Panc1 (cell line): ENCODE measurements at regions not wholly inside any gene's neighbourhood (a gene's known extent, or its start where the extent isn't known, plus 50 kb on each side); places are given as distances from the start of the nearest gene placed in this dataset.

Experiments
- ATAC-seq: fragments of 200-7000 bp; cut with Tn5 transposase; 2 replicates; pipeline ENCODE4 v1.9.1; 2020; ENCODE audit warnings: mild to moderate bottlenecking, moderate library complexity
- BruUV-seq: library from RNA; stranded (reverse); fragments of 400-500 nt; replicated peaks from 2 replicates; lab custom pipeline; 2021; lab: Mats Ljungman, UMichigan
- CTCF ChIA-PET: fragments of 300-600 bp; sonication (Branson Sonifier 250); formaldehyde crosslinking; loops from one replicate; lab custom pipeline; 2022; ENCODE audit warnings: antibody characterized with exemption; lab: Charles Lee
- POLR2A ChIA-PET: fragments of 300-600 bp; sonication (Branson Sonifier 250); formaldehyde crosslinking; loops from one replicate; lab custom pipeline; 2022; ENCODE audit warnings: antibody characterized with exemption; lab: Charles Lee
- DNase-seq: peaks from one replicate; pipeline ENCODE4 v3.0.0-alpha.2; 2010; ENCODE audit warnings: low read depth, low spot score
- H3K27ac ChIP-seq: 2 replicates; pipeline ENCODE4 v1.5.1; 2011; ENCODE audit warnings: mild to moderate bottlenecking, low read length, inconsistent platforms
- H3K27me3 ChIP-seq: fragments of 200-500 bp; sonication (Bioruptor generic); 2 replicates; pipeline ENCODE4 v1.6.0; 2014; ENCODE audit warnings: low read length, inconsistent platforms; ENCODE audit not compliant: control insufficient read depth, insufficient read depth
- H3K36me3 ChIP-seq: fragments of 200-500 bp; sonication (Bioruptor generic); 2 replicates; pipeline ENCODE4 v1.5.1; 2014; ENCODE audit warnings: inconsistent platforms, mild to moderate bottlenecking, low read length, moderate library complexity; ENCODE audit not compliant: control insufficient read depth, insufficient read depth
- H3K4me1 ChIP-seq: 2 replicates; pipeline ENCODE4 v1.5.1; 2011; ENCODE audit warnings: inconsistent platforms, mild to moderate bottlenecking, low read length, moderate library complexity; ENCODE audit not compliant: control insufficient read depth, insufficient read depth
- H3K4me3 ChIP-seq, 2 experiments: 2 replicates each; pipeline ENCODE4 v1.5.1; 2011 to 2012; ENCODE audit warnings: low read depth in 2 of 2, low read length in 2 of 2, mild to moderate bottlenecking in 2 of 2, inconsistent platforms in 1 of 2, moderate library complexity in 1 of 2
- H3K9me3 ChIP-seq: fragments of 200-500 bp; sonication (Bioruptor generic); 2 replicates; pipeline ENCODE4 v1.5.1; 2014; ENCODE audit warnings: low read depth, mild to moderate bottlenecking, inconsistent platforms, low read length, moderate library complexity; ENCODE audit not compliant: control insufficient read depth, insufficient read depth
- POLR2AphosphoS5 ChIP-seq: IDR thresholded peaks from 2 replicates; pipeline ENCODE4 v1.6.1; 2012; ENCODE audit warnings: mild to moderate bottlenecking, low read depth, low read length, moderate library complexity
- REST ChIP-seq, 2 experiments: IDR thresholded peaks; 2 replicates each; pipeline ENCODE4 v1.6.1; 2011 to 2012; ENCODE audit warnings: low read depth in 2 of 2, control low read depth in 1 of 2, low read length in 1 of 2, mild to moderate bottlenecking in 1 of 2, moderate library complexity in 1 of 2; ENCODE audit not compliant: insufficient read depth in 1 of 2
- SIN3A ChIP-seq: IDR thresholded peaks from 2 replicates; pipeline ENCODE4 v1.6.1; 2012; ENCODE audit warnings: low read depth, mild to moderate bottlenecking, low read length, moderate library complexity, borderline replicate concordance; ENCODE audit not compliant: insufficient read depth
- TCF7L2 ChIP-seq: IDR thresholded peaks from 2 replicates; pipeline ENCODE4 v1.6.1; 2011; ENCODE audit warnings: mild to moderate bottlenecking, low read depth, low read length, inconsistent platforms
- in situ Hi-C: cut with HindIII; loops from 2 replicates; pipeline ENCODE4 v1.10.0; 2016; ENCODE audit warnings: low sequenced_read_pairs, low pct_unique_long_range_greater_than_20kb
- intact Hi-C: fragments of 100-400 bp; cut with micrococcal nuclease; formaldehyde crosslinking; loops from one replicate; pipeline ENCODE4 v1.10.0; 2022; ENCODE audit not compliant: unreplicated experiment
- TF ChIP-seq, protein P1 (sequence below): fragments of 450-650 bp; IDR thresholded peaks from 2 replicates; pipeline ENCODE4 v1.5.1; 2017; ENCODE audit warnings: mild to moderate bottlenecking

DNA sequence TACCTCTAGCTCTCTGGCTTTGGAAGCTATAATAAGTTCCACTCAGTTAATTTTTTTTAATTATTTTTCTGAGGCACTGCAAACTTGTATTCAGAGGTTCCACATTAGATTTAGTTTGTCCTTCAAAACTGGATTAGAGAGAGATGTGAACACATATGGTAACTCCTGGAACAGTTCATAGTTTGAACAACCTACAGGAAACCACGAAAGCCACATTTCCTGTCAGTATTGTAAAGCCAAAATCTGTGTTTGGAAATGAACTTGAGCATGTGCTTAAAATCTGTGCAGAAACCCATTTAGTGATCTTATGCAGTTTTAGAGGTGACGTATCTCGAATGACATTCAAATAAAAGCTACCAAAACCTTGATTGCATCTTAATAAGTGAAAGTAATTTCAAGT lies 1952.0 kb downstream of the OLFM4 start:
- Histone ChIP-seq H3K27ac (no peak overlapping the region), H3K4me3 (no peak overlapping the region), H3K27me3 (no peaks in the 10 kb centered on the region), H3K36me3 (no peaks in the 10 kb centered on the region), H3K9me3 (no peaks in the 10 kb centered on the region), H3K4me1 (no peaks in the 10 kb centered on the region)
- ATAC-seq (no peak), DNase-seq (no peak)
- no TSS peak for BruUV-seq
- TF ChIP-seq REST (IDR thresholded peaks at IDR 0.05; ENCODE audit: insufficient read depth in 1 of 2, low read depth in 2 of 2, low read length in 1 of 2) (no peak), POLR2AphosphoS5 (no peak), TCF7L2 (no peak), SIN3A (no peak)
- TF ChIP-seq, protein P1, sequence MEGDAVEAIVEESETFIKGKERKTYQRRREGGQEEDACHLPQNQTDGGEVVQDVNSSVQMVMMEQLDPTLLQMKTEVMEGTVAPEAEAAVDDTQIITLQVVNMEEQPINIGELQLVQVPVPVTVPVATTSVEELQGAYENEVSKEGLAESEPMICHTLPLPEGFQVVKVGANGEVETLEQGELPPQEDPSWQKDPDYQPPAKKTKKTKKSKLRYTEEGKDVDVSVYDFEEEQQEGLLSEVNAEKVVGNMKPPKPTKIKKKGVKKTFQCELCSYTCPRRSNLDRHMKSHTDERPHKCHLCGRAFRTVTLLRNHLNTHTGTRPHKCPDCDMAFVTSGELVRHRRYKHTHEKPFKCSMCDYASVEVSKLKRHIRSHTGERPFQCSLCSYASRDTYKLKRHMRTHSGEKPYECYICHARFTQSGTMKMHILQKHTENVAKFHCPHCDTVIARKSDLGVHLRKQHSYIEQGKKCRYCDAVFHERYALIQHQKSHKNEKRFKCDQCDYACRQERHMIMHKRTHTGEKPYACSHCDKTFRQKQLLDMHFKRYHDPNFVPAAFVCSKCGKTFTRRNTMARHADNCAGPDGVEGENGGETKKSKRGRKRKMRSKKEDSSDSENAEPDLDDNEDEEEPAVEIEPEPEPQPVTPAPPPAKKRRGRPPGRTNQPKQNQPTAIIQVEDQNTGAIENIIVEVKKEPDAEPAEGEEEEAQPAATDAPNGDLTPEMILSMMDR: no peak
- POLR2A ChIA-PET: no interaction called here
- in situ Hi-C loops (no loop called here), intact Hi-C loops (no loop called here)
- CTCF ChIA-PET: no interaction called here

DNA sequence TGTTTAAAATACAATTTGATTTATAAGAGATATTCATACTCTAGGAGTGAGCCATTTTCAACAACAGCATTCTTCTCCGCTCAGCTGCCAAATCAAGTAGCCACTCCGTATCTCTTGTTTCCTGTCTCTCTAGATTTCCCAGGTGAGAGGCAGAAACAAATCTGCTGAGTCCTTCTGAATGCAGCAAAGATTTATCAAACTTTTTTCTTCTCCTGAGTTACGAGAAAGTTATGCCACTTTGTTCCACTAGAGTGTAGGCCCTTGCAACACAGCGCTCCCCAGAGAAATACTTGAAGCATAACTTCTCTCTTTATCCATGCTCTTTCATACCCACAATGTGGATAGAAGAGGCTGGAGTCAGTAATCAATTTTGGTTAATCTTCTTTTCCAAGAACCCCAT lies 1960.8 kb downstream of the OLFM4 start:
- BruUV-seq: no TSS peak
- CTCF ChIA-PET: no interaction called here

DNA sequence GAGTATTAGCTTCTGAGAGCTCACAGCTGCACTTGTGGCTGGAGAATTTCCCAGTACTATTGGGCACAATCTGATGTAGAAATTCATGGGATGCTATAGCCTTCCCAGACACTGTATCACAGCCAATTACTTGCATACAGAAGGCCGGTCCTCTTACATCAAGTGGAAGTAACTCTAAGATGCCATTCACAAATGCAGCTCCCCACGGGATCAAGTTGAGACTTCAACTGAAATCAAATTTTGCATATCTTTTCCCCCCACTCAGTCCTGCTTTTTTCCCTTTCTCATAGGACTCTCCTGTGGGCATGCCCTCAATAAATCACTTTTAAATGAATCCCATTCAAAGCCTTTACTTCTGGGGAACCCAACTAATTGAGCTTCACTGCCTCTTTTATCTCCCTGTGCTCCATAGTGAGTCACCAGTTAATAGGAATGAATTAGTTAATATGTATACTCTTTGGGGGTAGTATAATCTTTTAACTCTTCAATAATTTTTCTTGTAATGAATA lies 1970.8 kb downstream of the OLFM4 start:
- no peaks in the 10 kb centered on the region for H3K9me3 ChIP-seq
- no peaks in the 10 kb centered on the region for H3K36me3 ChIP-seq
- no peaks in the 10 kb centered on the region for H3K27me3 ChIP-seq
- TF ChIP-seq SIN3A (no peak), POLR2AphosphoS5 (no peak), TCF7L2 (no peak), REST (IDR thresholded peaks at IDR 0.05; ENCODE audit: insufficient read depth in 1 of 2, low read depth in 2 of 2, low read length in 1 of 2) (no peak)
- TF ChIP-seq, protein P1: no peak
- ChIA-PET POLR2A (no interaction called here), CTCF (no interaction called here)
- intact Hi-C loops (no loop called here), in situ Hi-C loops (no loop called here)
- H3K27ac ChIP-seq: no peak overlapping the region
- no TSS peak for BruUV-seq
- DNase-seq (no peak), ATAC-seq (no peak)
- H3K4me1 ChIP-seq: no peaks in the 10 kb centered on the region
- no peak overlapping the region for H3K4me3 ChIP-seq

More for the DNA sequence above, 1960.8 kb downstream of the OLFM4 start:
- Histone ChIP-seq H3K27me3 (no peaks in the 10 kb centered on the region), H3K4me1 (no peaks in the 10 kb centered on the region), H3K36me3 (no peaks in the 10 kb centered on the region), H3K27ac (no peak overlapping the region), H3K9me3 (no peaks in the 10 kb centered on the region), H3K4me3 (no peak overlapping the region)
- POLR2A ChIA-PET: no interaction called here
- in situ Hi-C loops: no loop called here
- intact Hi-C loops: no loop called here
- no peak for ATAC-seq
- TF ChIP-seq SIN3A (no peak), TCF7L2 (no peak), POLR2AphosphoS5 (no peak)
- DNase-seq: no peak
